Endothelial cell of umbilical vein (primary cell): ENCODE measurements at regions not wholly inside any gene's neighbourhood (a gene's known extent, or its start where the extent isn't known, plus 50 kb on each side); places are given as distances from the start of the nearest gene placed in this dataset.

Experiments
- MYC ChIP-seq: IDR thresholded peaks from one replicate; pipeline ENCODE4 v1.6.1; 2011; ENCODE audit warnings: mild to moderate bottlenecking, low read depth, low read length
- POLR2AphosphoS5 ChIP-seq: IDR thresholded peaks from 2 replicates; pipeline ENCODE4 v1.6.1; 2012; ENCODE audit warnings: low read depth, mild to moderate bottlenecking, control low read depth, low read length, moderate library complexity; ENCODE audit not compliant: insufficient read depth
- TF ChIP-seq, protein P1 (sequence below), 2 donors: IDR thresholded peaks; 1 replicate in 1 of 2; 2 replicates in 1 of 2; pipeline ENCODE4 v1.5.1; 2011; ENCODE audit warnings: low read length in 2 of 2, mild to moderate bottlenecking in 2 of 2, moderate library complexity in 2 of 2, control low read depth in 1 of 2, inconsistent platforms in 1 of 2, low read depth in 1 of 2; ENCODE audit not compliant: insufficient read depth in 1 of 2; ENCODE audit errors: extremely low read depth in 1 of 2

DNA sequence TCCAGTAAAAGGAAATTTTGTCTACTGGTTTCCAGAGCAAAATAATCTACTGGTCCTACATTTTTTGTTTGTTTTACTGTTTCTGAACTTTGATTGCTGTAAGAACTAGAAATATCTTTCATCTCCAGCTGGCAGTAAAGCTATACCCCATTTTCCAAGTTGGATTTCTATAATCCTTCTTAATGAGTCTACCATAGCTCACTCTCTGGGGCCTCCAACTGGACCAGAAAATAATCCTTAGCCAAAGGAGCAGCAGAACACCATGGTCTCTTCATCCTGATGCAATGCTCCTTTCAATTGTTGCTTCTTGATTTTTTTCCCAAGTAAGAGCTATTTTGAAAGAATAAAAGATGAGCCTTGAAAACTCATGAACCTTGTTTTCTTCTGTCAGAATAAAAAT is 110.0 kb upstream of the COL11A1 start:
- TF ChIP-seq, protein P1, sequence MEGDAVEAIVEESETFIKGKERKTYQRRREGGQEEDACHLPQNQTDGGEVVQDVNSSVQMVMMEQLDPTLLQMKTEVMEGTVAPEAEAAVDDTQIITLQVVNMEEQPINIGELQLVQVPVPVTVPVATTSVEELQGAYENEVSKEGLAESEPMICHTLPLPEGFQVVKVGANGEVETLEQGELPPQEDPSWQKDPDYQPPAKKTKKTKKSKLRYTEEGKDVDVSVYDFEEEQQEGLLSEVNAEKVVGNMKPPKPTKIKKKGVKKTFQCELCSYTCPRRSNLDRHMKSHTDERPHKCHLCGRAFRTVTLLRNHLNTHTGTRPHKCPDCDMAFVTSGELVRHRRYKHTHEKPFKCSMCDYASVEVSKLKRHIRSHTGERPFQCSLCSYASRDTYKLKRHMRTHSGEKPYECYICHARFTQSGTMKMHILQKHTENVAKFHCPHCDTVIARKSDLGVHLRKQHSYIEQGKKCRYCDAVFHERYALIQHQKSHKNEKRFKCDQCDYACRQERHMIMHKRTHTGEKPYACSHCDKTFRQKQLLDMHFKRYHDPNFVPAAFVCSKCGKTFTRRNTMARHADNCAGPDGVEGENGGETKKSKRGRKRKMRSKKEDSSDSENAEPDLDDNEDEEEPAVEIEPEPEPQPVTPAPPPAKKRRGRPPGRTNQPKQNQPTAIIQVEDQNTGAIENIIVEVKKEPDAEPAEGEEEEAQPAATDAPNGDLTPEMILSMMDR (IDR thresholded peaks at IDR 0.05; ENCODE audit: extremely low read depth in 1 of 2, insufficient read depth in 1 of 2, low read depth in 1 of 2, low read length in 2 of 2) = no peak
- no peak for TF ChIP-seq MYC
- TF ChIP-seq POLR2AphosphoS5 = no peak
